HCT116 (cell line): ENCODE measurements at regions not wholly inside any gene's neighbourhood (a gene's known extent, or its start where the extent isn't known, plus 50 kb on each side); places are given as distances from the start of the nearest gene placed in this dataset.

Source experiments
- ATAC-seq: fragments of 200-7000 bp; cut with Tn5 transposase; 2 replicates; pipeline ENCODE4 v1.9.1; 2020; ENCODE audit warnings: mild to moderate bottlenecking, moderate library complexity
- BruUV-seq: library from RNA; stranded (reverse); fragments of 400-500 nt; replicated peaks from 2 replicates; lab custom pipeline; 2021; lab: Mats Ljungman, UMichigan
- CTCF ChIA-PET: fragments of 300-600 bp; sonication (Branson Sonifier 250); formaldehyde crosslinking; loops from one replicate; lab custom pipeline; 2021; ENCODE audit warnings: antibody characterized with exemption; lab: Charles Lee
- POLR2A ChIA-PET: fragments of 300-600, 350-600 bp; sonication (Branson Sonifier 250); formaldehyde crosslinking; loops from one replicate; lab custom pipeline; 2021; ENCODE audit warnings: antibody characterized with exemption; lab: Charles Lee
- RAD21 ChIA-PET, 2 experiments: fragments of 300-600 bp; sonication (Branson Sonifier 250); formaldehyde crosslinking; loops; one replicate each; lab custom pipeline; 2023; ENCODE audit warnings: low total read pairs in 2 of 2; ENCODE audit not compliant: uncharacterized antibody in 2 of 2, unreplicated experiment in 2 of 2, low non-redundant PET in 1 of 2; lab: Charles Lee
- DNase-seq: peaks from one replicate; pipeline ENCODE4 v3.0.0-alpha.2; 2010; ENCODE audit warnings: low read depth, low spot score
- H2AFZ ChIP-seq: fragments of 200-600 bp; shearing (Covaris generic), sonication (generic); 2 replicates; pipeline ENCODE4 v1.6.1; 2017; ENCODE audit warnings: low read depth, mixed run types, mixed read lengths, antibody characterized with exemption, low read length; ENCODE audit not compliant: poor library complexity, severe bottlenecking
- H3K27ac ChIP-seq: 2 replicates; pipeline ENCODE4 v1.5.1; 2012; ENCODE audit warnings: low read depth, low read length
- H3K27me3 ChIP-seq: fragments of 200-600 bp; sonication (generic); 2 replicates; pipeline ENCODE4 v1.6.1; 2016; ENCODE audit warnings: mixed run types, low read length, mixed read lengths; ENCODE audit not compliant: insufficient read depth
- H3K36me3 ChIP-seq, 2 experiments: fragments of 200-500 bp in 1 of 2; fragments of 200-600 bp in 1 of 2; sonication (Bioruptor generic) in 1 of 2; sonication (generic) in 1 of 2; 2 replicates each; pipeline versions ENCODE4 v1.5.1 to v1.6.1; 2014 to 2016; ENCODE audit warnings: low read length in 2 of 2, inconsistent platforms in 1 of 2, mixed read lengths in 1 of 2, mixed run types in 1 of 2; ENCODE audit not compliant: insufficient read depth in 2 of 2, control insufficient read depth in 1 of 2
- H3K4me1 ChIP-seq, 2 experiments: fragments of 200-600 bp in 1 of 2; sonication (generic) in 1 of 2; 2 replicates each; pipeline versions ENCODE4 v1.5.1 to v1.6.1; 2012 to 2017; ENCODE audit warnings: low read length in 2 of 2, inconsistent platforms in 1 of 2, mild to moderate bottlenecking in 1 of 2, mixed read lengths in 1 of 2, mixed run types in 1 of 2, moderate library complexity in 1 of 2; ENCODE audit not compliant: insufficient read depth in 2 of 2, control insufficient read depth in 1 of 2
- H3K4me2 ChIP-seq: fragments of 200-600 bp; sonication (generic); 2 replicates; pipeline ENCODE4 v1.6.1; 2017; ENCODE audit warnings: mixed run types, low read length, mixed read lengths
- H3K4me3 ChIP-seq, 2 experiments: fragments of 200-600 bp in 1 of 2; sonication (generic) in 1 of 2; replicated peaks in 1 of 2; 2 replicates each; pipeline ENCODE4 v1.5.1; 2011 to 2016; ENCODE audit warnings: low read length in 2 of 2, control low read depth in 1 of 2, low read depth in 1 of 2, mild to moderate bottlenecking in 1 of 2, mixed read lengths in 1 of 2, mixed run types in 1 of 2
- H3K79me2 ChIP-seq: fragments of 200-600 bp; sonication (generic); 2 replicates; pipeline ENCODE4 v1.6.1; 2017; ENCODE audit warnings: mild to moderate bottlenecking, mixed run types, low read length, moderate library complexity, mixed read lengths; ENCODE audit not compliant: insufficient read depth
- H3K9ac ChIP-seq: fragments of 200-600 bp; sonication (generic); 2 replicates; pipeline ENCODE4 v1.6.1; 2016; ENCODE audit warnings: low read length, mixed read lengths
- H3K9me2 ChIP-seq: fragments of 200-600 bp; sonication (generic), shearing (Covaris generic); 2 replicates; pipeline ENCODE4 v1.6.1; 2017; ENCODE audit warnings: mixed run types, mild to moderate bottlenecking, moderate library complexity; ENCODE audit not compliant: insufficient read depth
- H3K9me3 ChIP-seq, 2 experiments: fragments of 200-500 bp in 1 of 2; fragments of 200-600 bp in 1 of 2; sonication (Bioruptor generic) in 1 of 2; sonication (generic) in 1 of 2; 2 replicates each; pipeline ENCODE4 v1.6.1; 2014 to 2017; ENCODE audit warnings: low read length in 2 of 2, mixed read lengths in 2 of 2, inconsistent platforms in 1 of 2, low read depth in 1 of 2, mild to moderate bottlenecking in 1 of 2, mixed run types in 1 of 2, moderate library complexity in 1 of 2; ENCODE audit not compliant: control insufficient read depth in 1 of 2, insufficient read depth in 1 of 2
- H4K20me1 ChIP-seq: fragments of 200-600 bp; sonication (generic), shearing (Covaris generic); 2 replicates; pipeline ENCODE4 v1.6.1; 2017; ENCODE audit warnings: mixed run types, mild to moderate bottlenecking, moderate library complexity; ENCODE audit not compliant: insufficient read depth
- CBX3 ChIP-seq: IDR thresholded peaks from 2 replicates; pipeline ENCODE4 v1.6.1; 2012; ENCODE audit warnings: low read depth
- EZH2phosphoT487 ChIP-seq: fragments of 200-600 bp; IDR thresholded peaks from 2 replicates; pipeline ENCODE4 v1.6.1; 2018; ENCODE audit warnings: antibody characterized with exemption, borderline replicate concordance
- JUND ChIP-seq: IDR thresholded peaks from 2 replicates; pipeline ENCODE4 v1.6.1; 2012
- POLR2A ChIP-seq: IDR thresholded peaks from 2 replicates; pipeline ENCODE4 v1.7.0; 2011; ENCODE audit warnings: borderline replicate concordance; ENCODE audit not compliant: insufficient read depth, insufficient read length; ENCODE audit errors: extremely low read depth
- POLR2AphosphoS5 ChIP-seq: IDR thresholded peaks from 2 replicates; pipeline ENCODE4 v1.6.1; 2011; ENCODE audit warnings: mild to moderate bottlenecking, low read depth, low read length, moderate library complexity
- RAD21 ChIP-seq: IDR thresholded peaks from 2 replicates; pipeline ENCODE4 v1.6.1; 2012; ENCODE audit warnings: low read depth, mild to moderate bottlenecking
- SP1 ChIP-seq: IDR thresholded peaks from 2 replicates; pipeline ENCODE4 v1.6.1; 2012; ENCODE audit warnings: low read depth
- SRF ChIP-seq: IDR thresholded peaks from 2 replicates; pipeline ENCODE4 v1.6.1; 2012; ENCODE audit warnings: low read depth
- TCF7L2 ChIP-seq: IDR thresholded peaks from 2 replicates; pipeline ENCODE4 v1.7.0; 2011; ENCODE audit warnings: borderline replicate concordance, inconsistent platforms; ENCODE audit not compliant: insufficient read depth, insufficient read length; ENCODE audit errors: extremely low read depth
- ZFX ChIP-seq: fragments of 450-650 bp; IDR thresholded peaks from 2 replicates; pipeline ENCODE4 v1.6.1; 2017
- intact Hi-C: fragments of 100-400 bp; cut with micrococcal nuclease; formaldehyde crosslinking; loops from 2 replicates; pipeline ENCODE4 v1.10.0; 2022
- TF ChIP-seq, protein P1 (sequence below): IDR thresholded peaks from 2 replicates; pipeline ENCODE4 v1.6.1; 2012
- TF ChIP-seq, protein P2 (sequence below): IDR thresholded peaks from 2 replicates; pipeline ENCODE4 v1.6.1; 2011; ENCODE audit warnings: mild to moderate bottlenecking, low read length, moderate library complexity; ENCODE audit not compliant: insufficient replicate concordance; ENCODE audit errors: extremely low read depth

DNA sequence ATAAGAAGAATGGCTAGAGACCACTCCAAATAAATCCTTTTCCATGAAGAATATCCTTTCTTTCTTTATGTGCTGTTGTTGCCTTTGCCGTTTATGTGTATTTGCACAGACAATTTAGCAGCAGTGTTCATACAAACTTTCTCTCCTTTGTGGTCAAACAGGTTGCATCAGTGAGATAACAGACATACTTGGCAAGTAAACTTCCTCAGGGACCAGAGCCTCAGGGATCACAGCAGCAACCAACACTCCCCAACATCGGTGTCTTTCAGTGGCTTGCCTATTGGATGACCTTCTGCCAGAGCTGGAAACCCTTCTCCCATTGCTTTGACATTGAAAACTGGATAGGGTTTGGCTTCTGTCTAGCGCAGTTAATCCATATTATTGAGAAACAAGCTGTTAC is 252.2 kb downstream of the BTG1 start:
- RAD21 ChIA-PET, result no interaction called here
- Histone ChIP-seq H3K36me3 (no peaks in the 10 kb centered on the region), H3K27ac (no peak overlapping the region), H4K20me1 (no peaks in the 10 kb centered on the region), H2AFZ (no peak overlapping the region), H3K4me2 (no peak overlapping the region), H3K9me2 (no peaks in the 10 kb centered on the region), H3K9ac (no peak overlapping the region), H3K27me3 (no peaks in the 10 kb centered on the region), H3K4me3 (no peak overlapping the region), H3K9me3 (no peaks in the 10 kb centered on the region), H3K4me1 (no peaks in the 10 kb centered on the region), H3K79me2 (no peaks in the 10 kb centered on the region)
- CTCF ChIA-PET, result no interaction called here
- no peak for DNase-seq
- no peak for ATAC-seq
- TF ChIP-seq POLR2A (no peak), POLR2AphosphoS5 (no peak), ZFX (no peak), JUND (no peak)
- TF ChIP-seq, protein P1, sequence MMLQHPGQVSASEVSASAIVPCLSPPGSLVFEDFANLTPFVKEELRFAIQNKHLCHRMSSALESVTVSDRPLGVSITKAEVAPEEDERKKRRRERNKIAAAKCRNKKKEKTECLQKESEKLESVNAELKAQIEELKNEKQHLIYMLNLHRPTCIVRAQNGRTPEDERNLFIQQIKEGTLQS, result no peak
- TF ChIP-seq, protein P2, sequence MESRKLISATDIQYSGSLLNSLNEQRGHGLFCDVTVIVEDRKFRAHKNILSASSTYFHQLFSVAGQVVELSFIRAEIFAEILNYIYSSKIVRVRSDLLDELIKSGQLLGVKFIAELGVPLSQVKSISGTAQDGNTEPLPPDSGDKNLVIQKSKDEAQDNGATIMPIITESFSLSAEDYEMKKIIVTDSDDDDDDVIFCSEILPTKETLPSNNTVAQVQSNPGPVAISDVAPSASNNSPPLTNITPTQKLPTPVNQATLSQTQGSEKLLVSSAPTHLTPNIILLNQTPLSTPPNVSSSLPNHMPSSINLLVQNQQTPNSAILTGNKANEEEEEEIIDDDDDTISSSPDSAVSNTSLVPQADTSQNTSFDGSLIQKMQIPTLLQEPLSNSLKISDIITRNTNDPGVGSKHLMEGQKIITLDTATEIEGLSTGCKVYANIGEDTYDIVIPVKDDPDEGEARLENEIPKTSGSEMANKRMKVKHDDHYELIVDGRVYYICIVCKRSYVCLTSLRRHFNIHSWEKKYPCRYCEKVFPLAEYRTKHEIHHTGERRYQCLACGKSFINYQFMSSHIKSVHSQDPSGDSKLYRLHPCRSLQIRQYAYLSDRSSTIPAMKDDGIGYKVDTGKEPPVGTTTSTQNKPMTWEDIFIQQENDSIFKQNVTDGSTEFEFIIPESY, result no peak
- intact Hi-C loops, result no loop called here
- BruUV-seq, result no TSS peak
- POLR2A ChIA-PET, result no interaction called here

DNA sequence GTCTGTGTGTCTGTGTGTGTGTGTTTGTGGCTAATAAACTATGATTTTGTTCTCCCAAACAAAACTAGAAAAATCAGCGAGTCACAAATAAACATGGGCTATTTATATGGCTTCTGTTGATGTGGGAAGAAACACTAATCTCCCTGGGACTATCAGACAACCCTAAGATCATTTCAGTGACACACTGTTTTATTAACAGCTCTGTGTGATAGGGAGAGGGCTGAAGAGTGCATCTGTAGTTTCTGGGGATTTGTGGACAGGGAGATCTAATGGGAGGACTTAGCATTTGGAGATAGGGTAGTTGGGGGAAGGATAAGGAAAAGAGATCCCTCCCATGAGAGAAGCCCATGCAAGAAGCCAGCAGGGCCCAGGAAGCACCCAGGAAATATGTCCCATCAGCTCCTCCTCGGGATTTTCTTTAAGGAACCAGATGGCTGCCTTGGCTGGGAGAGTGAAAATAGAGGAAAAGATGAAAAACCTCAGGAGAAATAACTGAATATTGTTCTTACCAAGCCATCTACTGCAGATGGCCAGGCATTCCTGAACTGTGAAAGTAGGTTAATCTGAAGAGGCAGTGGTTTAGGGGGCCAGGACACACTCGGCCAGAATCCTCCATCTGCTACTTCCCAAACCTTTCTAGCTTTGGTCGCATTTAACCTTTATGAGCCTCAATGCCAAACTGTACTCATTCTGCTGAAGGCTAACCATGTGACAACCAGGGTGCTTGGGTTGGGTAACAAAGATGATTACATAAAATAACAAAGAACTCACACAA is 253.4 kb downstream of the BTG1 start:
- no peak overlapping the region for H3K4me2 ChIP-seq
- no TSS peak for BruUV-seq
- H3K9ac ChIP-seq, result no peak overlapping the region
- no peaks in the 10 kb centered on the region for H3K79me2 ChIP-seq
- CTCF ChIA-PET, result no interaction called here
- no peaks in the 10 kb centered on the region for H3K9me3 ChIP-seq
- DNase-seq, result no peak
- H3K27ac ChIP-seq, result no peak overlapping the region
- TF ChIP-seq TCF7L2, result no peak
- TF ChIP-seq CBX3, result no peak
- no peak for TF ChIP-seq SP1
- TF ChIP-seq EZH2phosphoT487, result no peak
- no peak for TF ChIP-seq RAD21
- TF ChIP-seq SRF, result no peak
- POLR2A ChIA-PET, result no interaction called here
- H3K4me3 ChIP-seq, result no peak overlapping the region
- no peak overlapping the region for H2AFZ ChIP-seq
- no peaks in the 10 kb centered on the region for H3K9me2 ChIP-seq
- no peaks in the 10 kb centered on the region for H3K36me3 ChIP-seq
- intact Hi-C loops, result no loop called here
- no peaks in the 10 kb centered on the region for H3K27me3 ChIP-seq
- RAD21 ChIA-PET, result no interaction called here
- H3K4me1 ChIP-seq, result no peaks in the 10 kb centered on the region
- ATAC-seq, result no peak
- H4K20me1 ChIP-seq, result no peaks in the 10 kb centered on the region
